Endothelial cell of umbilical vein (primary cell): ENCODE measurements at regions not wholly inside any gene's neighbourhood (a gene's known extent, or its start where the extent isn't known, plus 50 kb on each side); places are given as distances from the start of the nearest gene placed in this dataset.

Experiments used
- BruUV-seq: library from RNA; stranded (reverse); fragments of 400-500 nt; replicated peaks from 2 replicates; lab custom pipeline; 2021; lab: Mats Ljungman, UMichigan
- CTCF ChIA-PET: fragments of 300-600, 350-600 bp; sonication (Branson Sonifier 250); formaldehyde crosslinking; loops from one replicate; lab custom pipeline; 2021; ENCODE audit warnings: antibody characterized with exemption, inconsistent platforms; lab: Charles Lee
- POLR2A ChIA-PET: fragments of 300-600, 350-600 bp; sonication (Branson Sonifier 250); formaldehyde crosslinking; loops from one replicate; lab custom pipeline; 2021; ENCODE audit warnings: antibody characterized with exemption, inconsistent platforms; lab: Charles Lee
- DNase-seq: peaks from one replicate; pipeline ENCODE4 v3.0.0-alpha.2; 2011; ENCODE audit warnings: low read depth, low spot score
- FAIRE-seq: peaks from 2 replicates; lab custom pipeline; 2011; peaks lifted over from hg19 to GRCh38; lab: Jason Lieb, UNC
- H2AFZ ChIP-seq: 2 replicates; pipeline ENCODE4 v1.6.0; 2012; ENCODE audit warnings: low read depth, low read length, control low read depth, inconsistent platforms
- H3K27ac ChIP-seq: 2 replicates; pipeline ENCODE4 v1.5.1; 2011; ENCODE audit warnings: low read depth, mild to moderate bottlenecking, control low read depth, low read length, moderate library complexity; ENCODE audit not compliant: insufficient read depth
- H3K27me3 ChIP-seq, 2 experiments: 2 replicates each; pipeline versions ENCODE4 v1.6.0 to v1.6.1; 2011; ENCODE audit warnings: low read length in 2 of 2, mixed read lengths in 1 of 2; ENCODE audit not compliant: control insufficient read depth in 2 of 2, insufficient read depth in 2 of 2
- H3K36me3 ChIP-seq, 2 experiments: 2 replicates in 1 of 2; 3 replicates in 1 of 2; pipeline ENCODE4 v1.5.1; 2011; ENCODE audit warnings: low read length in 2 of 2, mild to moderate bottlenecking in 1 of 2, moderate library complexity in 1 of 2; ENCODE audit not compliant: control insufficient read depth in 2 of 2, insufficient read depth in 2 of 2; ENCODE audit errors: extremely low read depth in 1 of 2
- H3K4me1 ChIP-seq: 3 replicates; pipeline ENCODE4 v1.5.1; 2011; ENCODE audit warnings: mild to moderate bottlenecking, low read length; ENCODE audit not compliant: control insufficient read depth, insufficient read depth; ENCODE audit errors: extremely low read depth
- H3K4me2 ChIP-seq: 2 replicates; pipeline ENCODE4 v1.6.1; 2011; ENCODE audit warnings: low read length, control low read depth, mixed read lengths; ENCODE audit not compliant: insufficient read depth
- H3K4me3 ChIP-seq, 3 experiments: fragments of 200-600 bp in 1 of 3; sonication (generic), shearing (Covaris generic) in 1 of 3; replicated peaks in 1 of 3; 2 replicates each; pipeline ENCODE4 v1.5.1; 2011 to 2016; ENCODE audit warnings: control low read depth in 3 of 3, low read length in 3 of 3, mild to moderate bottlenecking in 2 of 3, inconsistent platforms in 1 of 3, low read depth in 1 of 3, moderate library complexity in 1 of 3; ENCODE audit not compliant: insufficient read depth in 1 of 3
- H3K79me2 ChIP-seq: 2 replicates; pipeline ENCODE4 v1.6.0; 2012; ENCODE audit warnings: low read length, inconsistent platforms; ENCODE audit not compliant: control insufficient read depth, insufficient read depth
- H3K9ac ChIP-seq: replicated peaks from 2 replicates; pipeline ENCODE3; 2011; ENCODE audit warnings: low read length, control low read depth; ENCODE audit not compliant: insufficient read depth; ENCODE audit errors: extremely low read depth
- H3K9me1 ChIP-seq: replicated peaks from 3 replicates; pipeline ENCODE4 v1.6.0; 2011; ENCODE audit warnings: mild to moderate bottlenecking, low read length; ENCODE audit not compliant: control insufficient read depth, insufficient read depth; ENCODE audit errors: extremely low read depth
- H3K9me3 ChIP-seq: replicated peaks from 2 replicates; pipeline ENCODE4 v1.5.1; 2012; ENCODE audit warnings: low read length, inconsistent platforms; ENCODE audit not compliant: control insufficient read depth, insufficient read depth
- H4K20me1 ChIP-seq: replicated peaks from 2 replicates; pipeline ENCODE3; 2011; ENCODE audit warnings: mild to moderate bottlenecking, low read length; ENCODE audit not compliant: control insufficient read depth, insufficient read depth; ENCODE audit errors: extremely low read depth
- CTCF ChIP-seq, 2 donors: IDR thresholded peaks; 1 replicate in 1 of 2; 2 replicates in 1 of 2; pipeline ENCODE4 v1.5.1; 2011; ENCODE audit warnings: low read length in 2 of 2, mild to moderate bottlenecking in 2 of 2, moderate library complexity in 2 of 2, control low read depth in 1 of 2, inconsistent platforms in 1 of 2, low read depth in 1 of 2; ENCODE audit not compliant: insufficient read depth in 1 of 2; ENCODE audit errors: extremely low read depth in 1 of 2
- EZH2 ChIP-seq: IDR thresholded peaks from 2 replicates; pipeline ENCODE4 v1.6.1; 2012; ENCODE audit warnings: borderline replicate concordance, low read depth, mild to moderate bottlenecking, moderate library complexity, low read length, inconsistent platforms; ENCODE audit not compliant: severe bottlenecking
- FOS ChIP-seq: IDR thresholded peaks from 2 replicates; pipeline ENCODE4 v1.6.1; 2011; ENCODE audit warnings: mild to moderate bottlenecking, low read length, moderate library complexity, borderline replicate concordance; ENCODE audit not compliant: insufficient read depth
- GATA2 ChIP-seq: IDR thresholded peaks from 2 replicates; pipeline ENCODE4 v1.7.0; 2011; ENCODE audit warnings: low read depth, mild to moderate bottlenecking, moderate library complexity, mixed read lengths, low read length; ENCODE audit not compliant: insufficient read length, insufficient read depth
- JUN ChIP-seq: IDR thresholded peaks from 2 replicates; pipeline ENCODE4 v1.6.1; 2011; ENCODE audit warnings: borderline replicate concordance, low read depth; ENCODE audit not compliant: insufficient read length, insufficient read depth
- MYC ChIP-seq: IDR thresholded peaks from one replicate; pipeline ENCODE4 v1.6.1; 2011; ENCODE audit warnings: mild to moderate bottlenecking, low read depth, low read length
- POLR2A ChIP-seq: IDR thresholded peaks from 2 replicates; pipeline ENCODE4 v1.6.1; 2012; ENCODE audit warnings: low read depth, mild to moderate bottlenecking, control low read depth, low read length
- POLR2AphosphoS5 ChIP-seq: IDR thresholded peaks from 2 replicates; pipeline ENCODE4 v1.6.1; 2012; ENCODE audit warnings: low read depth, mild to moderate bottlenecking, control low read depth, low read length, moderate library complexity; ENCODE audit not compliant: insufficient read depth
- dilution Hi-C: fragments of 300-500 bp; cut with MboI; formaldehyde crosslinking; loops from one replicate; pipeline ENCODE4 v1.15.0; 2019; ENCODE audit warnings: low sequenced_read_pairs; ENCODE audit not compliant: extremely low pct_ligation_motif_present
- intact Hi-C: fragments of 100-400 bp; cut with micrococcal nuclease; formaldehyde crosslinking; loops from one replicate; pipeline ENCODE4 v1.10.0; 2022
- TF ChIP-seq, protein P1 (sequence below): IDR thresholded peaks from 2 replicates; pipeline ENCODE4 v1.6.1; 2011; ENCODE audit not compliant: insufficient read depth, insufficient read length

DNA sequence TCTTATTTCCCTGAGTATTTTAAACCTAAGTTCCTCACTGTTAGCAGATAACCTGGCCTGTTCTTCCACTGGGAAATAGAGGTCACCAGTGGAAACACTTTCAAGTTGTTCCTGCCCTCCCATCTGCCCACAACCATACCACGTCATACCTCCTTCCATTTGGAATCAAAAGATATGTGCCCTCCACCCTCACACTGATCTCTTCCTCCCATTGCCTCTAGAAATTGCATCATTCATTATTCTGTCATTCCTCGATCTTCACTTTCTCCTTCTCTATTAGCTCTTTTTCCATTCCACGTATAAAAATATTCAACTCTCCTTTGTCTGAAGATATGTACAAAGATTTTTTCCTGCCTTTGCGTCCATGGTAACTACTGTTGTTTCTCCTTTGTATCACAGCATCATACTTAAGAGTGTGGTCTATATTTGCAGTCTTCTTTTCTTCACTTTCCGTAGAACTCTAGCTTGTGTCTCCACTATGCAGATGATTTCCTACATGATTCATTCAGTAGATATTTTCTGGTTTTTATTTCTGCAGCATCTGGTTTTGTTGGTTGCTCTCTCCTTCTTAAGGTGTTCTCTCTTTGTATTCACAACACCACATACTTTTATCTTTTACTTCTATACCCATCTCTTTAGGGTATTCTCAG lies 312.3 kb downstream of the REEP3 start:
- Histone ChIP-seq H4K20me1 (no peaks in the 10 kb centered on the region), H2AFZ (no peak overlapping the region), H3K4me3 (no peak overlapping the region), H3K9ac (no peak overlapping the region), H3K36me3 (no peaks in the 10 kb centered on the region), H3K79me2 (no peaks in the 10 kb centered on the region), H3K27ac (no peak overlapping the region), H3K9me3 (no peaks in the 10 kb centered on the region), H3K4me2 (no peak overlapping the region), H3K4me1 (no peaks in the 10 kb centered on the region), H3K27me3 (peaks cover 0 to 2% of the 10 kb centered on the region in 2 experiments), H3K9me1 (no peaks in the 10 kb centered on the region)
- intact Hi-C loops, result no loop called here
- FAIRE-seq (no peak), DNase-seq (no peak)
- no TSS peak for BruUV-seq
- TF ChIP-seq EZH2, result no peak
- TF ChIP-seq JUN, result no peak
- TF ChIP-seq FOS, result no peak
- ChIA-PET POLR2A (no interaction called here), CTCF (interaction anchor here (1.2 kb wide), 1 partner anchor 14 kb away, joined by 5 read pairs; no protein-coding TSS in a partner anchor)
- dilution Hi-C loops, result no loop called here

DNA sequence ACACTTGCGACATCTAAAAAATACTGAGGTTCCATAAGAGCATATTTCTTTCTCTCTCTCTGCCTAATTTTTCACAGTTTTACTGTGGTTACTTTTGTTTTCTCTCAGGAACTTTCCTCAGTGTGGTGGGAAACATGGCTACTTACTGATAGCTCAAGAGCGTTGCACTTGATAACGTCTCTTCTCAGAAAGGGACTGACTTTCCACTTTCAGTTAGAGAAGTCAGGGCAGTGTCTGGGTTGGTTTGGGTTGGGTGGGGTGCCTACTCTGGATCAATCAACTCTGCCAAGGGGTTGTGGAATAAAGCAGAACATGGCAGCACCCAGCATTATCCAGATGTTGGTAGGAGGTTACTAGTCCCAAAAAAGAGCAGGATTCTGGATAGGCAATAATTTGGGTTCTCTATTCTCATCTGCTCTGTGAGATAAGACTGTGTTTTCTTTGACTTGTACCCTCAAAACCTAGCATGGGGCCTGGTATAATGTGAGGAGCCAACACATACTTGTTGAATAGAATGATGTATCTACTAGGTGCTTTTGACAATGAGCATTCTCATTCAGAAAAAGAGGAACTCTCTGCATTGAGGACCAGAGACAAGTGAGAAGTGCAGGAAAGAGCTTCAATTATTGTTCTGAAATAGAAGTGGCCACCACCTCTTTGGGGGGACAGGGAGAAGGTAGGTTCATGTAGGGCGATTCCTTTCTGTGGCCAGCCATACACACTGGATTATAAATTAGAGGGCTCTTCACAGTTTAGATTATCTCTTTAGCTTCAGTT lies 315.7 kb downstream of the REEP3 start:
- no peak for TF ChIP-seq JUN
- TF ChIP-seq FOS, result no peak
- no peak for TF ChIP-seq MYC
- no peak for TF ChIP-seq GATA2
- TF ChIP-seq POLR2AphosphoS5, result no peak
- no peak for TF ChIP-seq POLR2A
- TF ChIP-seq EZH2, result no peak
- no peak for TF ChIP-seq CTCF (IDR thresholded peaks at IDR 0.05; ENCODE audit: extremely low read depth in 1 of 2, insufficient read depth in 1 of 2, low read depth in 1 of 2, low read length in 2 of 2)
- TF ChIP-seq, protein P1, sequence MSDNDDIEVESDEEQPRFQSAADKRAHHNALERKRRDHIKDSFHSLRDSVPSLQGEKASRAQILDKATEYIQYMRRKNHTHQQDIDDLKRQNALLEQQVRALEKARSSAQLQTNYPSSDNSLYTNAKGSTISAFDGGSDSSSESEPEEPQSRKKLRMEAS, result no peak
- no peak overlapping the region for H3K4me2 ChIP-seq
- CTCF ChIA-PET, result no interaction called here
- H3K9ac ChIP-seq, result no peak overlapping the region
- H3K27ac ChIP-seq, result no peak overlapping the region
- no peaks in the 10 kb centered on the region for H4K20me1 ChIP-seq
- no peaks in the 10 kb centered on the region for H3K9me3 ChIP-seq
- no peaks in the 10 kb centered on the region for H3K36me3 ChIP-seq
- POLR2A ChIA-PET, result no interaction called here
- no TSS peak for BruUV-seq
- H3K27me3 ChIP-seq, result no peaks in the 10 kb centered on the region
- no peak overlapping the region for H3K4me3 ChIP-seq
- no peak for DNase-seq
- no peaks in the 10 kb centered on the region for H3K4me1 ChIP-seq
- no peaks in the 10 kb centered on the region for H3K79me2 ChIP-seq
- intact Hi-C loops, result no loop called here
- H3K9me1 ChIP-seq, result no peaks in the 10 kb centered on the region
- dilution Hi-C loops, result no loop called here
- no peak for FAIRE-seq
- H2AFZ ChIP-seq, result no peak overlapping the region
